OCI-LY3 (cell line): ENCODE measurements at regions not wholly inside any gene's neighbourhood (a gene's known extent, or its start where the extent isn't known, plus 50 kb on each side); places are given as distances from the start of the nearest gene placed in this dataset.

Experiments
- H2AFZ ChIP-seq: fragments of 200-600, 300-600 bp; shearing (Covaris generic); 2 replicates; pipeline ENCODE4 v1.6.0; 2014; ENCODE audit warnings: antibody characterized with exemption, low read depth, low read length
- H3K27ac ChIP-seq: fragments of 200-600, 300-600 bp; sonication (generic); 2 replicates; pipeline ENCODE4 v1.5.1; 2014; ENCODE audit warnings: mild to moderate bottlenecking, low read length, moderate library complexity, mixed read lengths
- H3K27me3 ChIP-seq: fragments of 200-600, 300-600 bp; sonication (generic); 2 replicates; pipeline ENCODE4 v1.6.1; 2014; ENCODE audit warnings: low read depth, low read length, mixed read lengths
- H3K36me3 ChIP-seq: fragments of 200-600, 300-600 bp; sonication (generic); replicated peaks from 2 replicates; pipeline ENCODE3; 2014; ENCODE audit warnings: low read depth, low read length, mixed read lengths
- H3K4me1 ChIP-seq: fragments of 300-600, 200-600 bp; sonication (generic); 2 replicates; pipeline ENCODE4 v1.6.1; 2014; ENCODE audit warnings: low read length, mixed read lengths
- H3K4me2 ChIP-seq: fragments of 200-600, 300-600 bp; sonication (generic); 2 replicates; pipeline ENCODE4 v1.6.1; 2014; ENCODE audit warnings: low read length, mixed read lengths
- H3K4me3 ChIP-seq: fragments of 300-600, 200-600 bp; sonication (generic); 2 replicates; pipeline ENCODE4 v1.5.1; 2014; ENCODE audit warnings: antibody characterized with exemption, mild to moderate bottlenecking, low read length, moderate library complexity
- H3K79me2 ChIP-seq: fragments of 300-600, 200-600 bp; shearing (Covaris generic); 2 replicates; pipeline ENCODE4 v1.6.1; 2014; ENCODE audit warnings: mild to moderate bottlenecking, low read length, mixed read lengths
- H3K9ac ChIP-seq: fragments of 300-600, 200-600 bp; shearing (Covaris generic); 2 replicates; pipeline ENCODE4 v1.6.0; 2014; ENCODE audit warnings: mild to moderate bottlenecking, low read length, moderate library complexity
- H3K9me3 ChIP-seq: fragments of 200-600, 300-600 bp; shearing (Covaris generic); 2 replicates; pipeline ENCODE4 v1.6.1; 2014; ENCODE audit warnings: low read length, mixed read lengths; ENCODE audit not compliant: insufficient read depth
- H4K20me1 ChIP-seq: fragments of 200-600, 300-600 bp; sonication (generic); 2 replicates; pipeline ENCODE4 v1.6.1; 2016; ENCODE audit warnings: low read length, mixed read lengths; ENCODE audit not compliant: insufficient read depth
- CTCF ChIP-seq: fragments of 200-600, 300-600 bp; sonication (generic); IDR thresholded peaks from 2 replicates; pipeline ENCODE4 v1.5.1; 2014; ENCODE audit warnings: antibody characterized with exemption, low read length, low read depth
- EZH2phosphoT487 ChIP-seq: fragments of 200-600 bp; shearing (Covaris generic); IDR thresholded peaks from 2 replicates; pipeline ENCODE4 v1.6.1; 2018; ENCODE audit warnings: antibody characterized with exemption, mixed run types, low read depth

- Histone ChIP-seq H3K4me1 (no peaks in the 10 kb centered on the region), H3K36me3 (no peaks in the 10 kb centered on the region), H3K27me3 (no peaks in the 10 kb centered on the region), H3K4me3 (no peak overlapping the region), H3K9ac (no peak overlapping the region), H2AFZ (no peak overlapping the region), H3K27ac (no peak overlapping the region), H3K79me2 (no peaks in the 10 kb centered on the region), H3K4me2 (no peak overlapping the region), H4K20me1 (no peaks in the 10 kb centered on the region), H3K9me3 (no peaks in the 10 kb centered on the region)
- no peak for TF ChIP-seq CTCF
- TF ChIP-seq EZH2phosphoT487, result no peak
These were observed 1992.5 kb upstream of the PIK3C3 start for GRCh38 chr18:39962546-39962945.

GRCh38 chr18:39960550-39960949 is 1994.5 kb upstream of the PIK3C3 start:
- Histone ChIP-seq H3K4me2 (no peak overlapping the region), H3K36me3 (no peaks in the 10 kb centered on the region), H3K79me2 (no peaks in the 10 kb centered on the region), H3K4me3 (no peak overlapping the region), H3K9ac (no peak overlapping the region), H2AFZ (no peak overlapping the region), H3K27ac (no peak overlapping the region), H3K27me3 (no peaks in the 10 kb centered on the region), H3K9me3 (no peaks in the 10 kb centered on the region), H4K20me1 (no peaks in the 10 kb centered on the region), H3K4me1 (no peaks in the 10 kb centered on the region)
- no peak for TF ChIP-seq EZH2phosphoT487
- TF ChIP-seq CTCF, result no peak

GRCh38 chr18:39959839-39960238 is 1995.2 kb upstream of the PIK3C3 start:
- Histone ChIP-seq H3K4me3 (no peak overlapping the region), H3K4me1 (no peaks in the 10 kb centered on the region), H3K36me3 (no peaks in the 10 kb centered on the region), H3K27me3 (no peaks in the 10 kb centered on the region), H3K4me2 (no peak overlapping the region), H3K9me3 (no peaks in the 10 kb centered on the region), H3K79me2 (no peaks in the 10 kb centered on the region), H2AFZ (no peak overlapping the region), H3K27ac (no peak overlapping the region), H3K9ac (no peak overlapping the region), H4K20me1 (no peaks in the 10 kb centered on the region)
- TF ChIP-seq EZH2phosphoT487 (no peak), CTCF (no peak)

- Histone ChIP-seq H4K20me1 (no peaks in the 10 kb centered on the region), H3K27ac (no peak overlapping the region), H3K4me3 (no peak overlapping the region), H3K4me2 (no peak overlapping the region), H3K9ac (no peak overlapping the region), H3K36me3 (no peaks in the 10 kb centered on the region), H3K4me1 (no peaks in the 10 kb centered on the region), H3K79me2 (no peaks in the 10 kb centered on the region), H2AFZ (no peak overlapping the region), H3K9me3 (no peaks in the 10 kb centered on the region), H3K27me3 (no peaks in the 10 kb centered on the region)
- TF ChIP-seq EZH2phosphoT487 (no peak), CTCF (no peak)
These were observed 1996.2 kb upstream of the PIK3C3 start for GRCh38 chr18:39958876-39959275.
